ENCODE measurements at regions not wholly inside any gene's neighbourhood (a gene's known extent, or its start where the extent isn't known, plus 50 kb on each side); places are given as distances from the start of the nearest gene placed in this dataset.
"Not testable (repeated sequence)": the region's sequence is repeated elsewhere in the genome, so short reads cannot be mapped to it uniquely, and the experiment has no call there.

- DNase-seq = not testable (repeated sequence)
Observed at GRCh38 chr20:26120920-26121319, 424.3 kb upstream of the ZNF337 start.

GRCh38 chr20:26094498-26094897 is 397.8 kb upstream of the ZNF337 start:
- DNase-seq = not testable (repeated sequence)

GRCh38 chr20:26091921-26092320 is 395.3 kb upstream of the ZNF337 start:
- not testable (repeated sequence) for DNase-seq

- DNase-seq = not testable (repeated sequence)
Observed at GRCh38 chr20:26086195-26086594, 389.5 kb upstream of the ZNF337 start.

- not testable (repeated sequence) for DNase-seq
Observed at GRCh38 chr20:26073972-26074371, 377.3 kb upstream of the ZNF337 start.

GRCh38 chr20:26059324-26059723 is 362.7 kb upstream of the ZNF337 start:
- DNase-seq = not testable (repeated sequence)

- DNase-seq = not testable (repeated sequence)
Observed at GRCh38 chr20:26058446-26058845, 361.8 kb upstream of the ZNF337 start.

GRCh38 chr20:26057135-26057752 is 360.6 kb upstream of the ZNF337 start:
- DNase-seq = not testable (repeated sequence)

- DNase-seq = not testable (repeated sequence)
Observed at GRCh38 chr20:26025792-26026191, 329.1 kb upstream of the ZNF337 start.

GRCh38 chr20:26010942-26011276 is 314.3 kb upstream of the ZNF337 start:
- DNase-seq = not testable (repeated sequence)

GRCh38 chr20:26010224-26010941 is 313.7 kb upstream of the ZNF337 start:
- DNase-seq = peak; percentile 33

GRCh38 chr20:26009402-26010223 is 313.0 kb upstream of the ZNF337 start:
- DNase-seq = peak; percentile 93

- DNase-seq = not testable (repeated sequence)
Observed at GRCh38 chr20:26008026-26008425, 311.4 kb upstream of the ZNF337 start.

- not testable (repeated sequence) for DNase-seq
Observed at GRCh38 chr20:26006164-26006563, 309.5 kb upstream of the ZNF337 start.

GRCh38 chr20:26003959-26004358 is 307.3 kb upstream of the ZNF337 start:
- not testable (repeated sequence) for DNase-seq

- DNase-seq = not testable (repeated sequence)
Observed at GRCh38 chr20:25997367-25998038, 300.9 kb upstream of the ZNF337 start.

- DNase-seq = no peak
Observed at GRCh38 chr20:25992146-25992545, 295.5 kb upstream of the ZNF337 start.

- no peak for DNase-seq
Observed at GRCh38 chr20:25991756-25992130, 295.1 kb upstream of the ZNF337 start.

- DNase-seq = no peak
Observed at GRCh38 chr20:25991051-25991755, 294.6 kb upstream of the ZNF337 start.

- not testable (repeated sequence) for DNase-seq
Observed at GRCh38 chr20:25989686-25990085, 293.0 kb upstream of the ZNF337 start.

- DNase-seq = no peak
Observed at GRCh38 chr20:25989196-25989595, 292.5 kb upstream of the ZNF337 start.
